HepG2 (cell line): ENCODE measurements at regions not wholly inside any gene's neighbourhood (a gene's known extent, or its start where the extent isn't known, plus 50 kb on each side); places are given as distances from the start of the nearest gene placed in this dataset.

Experiments
- CBX2 ChIP-seq, 2 experiments: fragments of 200-600 bp in 1 of 2; sonication (generic); formaldehyde crosslinking in 1 of 2; IDR thresholded peaks; 2 replicates each; pipeline versions ENCODE4 v1.7.0 to v1.8.1; 2018 to 2022; ENCODE audit warnings: low read depth in 2 of 2, low read length in 1 of 2, mild to moderate bottlenecking in 1 of 2, missing genetic modification reagents in 1 of 2
- CREM ChIP-seq, 2 experiments: sonication (generic) in 1 of 2; formaldehyde crosslinking in 1 of 2; IDR thresholded peaks; 2 replicates each; pipeline versions ENCODE4 v1.4.0 to v1.6.1; 2016 to 2020; ENCODE audit warnings: antibody characterized with exemption in 1 of 2, mild to moderate bottlenecking in 1 of 2, missing genetic modification reagents in 1 of 2
- CTCF ChIP-seq: sonication (generic); formaldehyde crosslinking; IDR thresholded peaks from 2 replicates; pipeline ENCODE4 v1.5.0; 2020; ENCODE audit warnings: mild to moderate bottlenecking, missing genetic modification reagents, moderate library complexity
- FIP1L1 ChIP-seq: fragments of 200-400 bp; formaldehyde crosslinking; IDR thresholded peaks from 2 replicates; pipeline ENCODE4 v1.6.1; 2018; ENCODE audit warnings: low read depth, mild to moderate bottlenecking, low read length, moderate library complexity, borderline replicate concordance; ENCODE audit not compliant: insufficient read depth
- FOXJ3 ChIP-seq: sonication (generic); formaldehyde crosslinking; IDR thresholded peaks from 2 replicates; pipeline ENCODE4 v1.4.0; 2020; ENCODE audit warnings: missing genetic modification reagents, mild to moderate bottlenecking, borderline replicate concordance
- NCOA2 ChIP-seq: sonication (generic); formaldehyde crosslinking; IDR thresholded peaks from 2 replicates; pipeline ENCODE4 v1.8.0; 2022; ENCODE audit warnings: inconsistent platforms
- NR3C1 ChIP-seq: sonication (generic); formaldehyde crosslinking; IDR thresholded peaks from 2 replicates; pipeline ENCODE4 v1.4.0; 2020; ENCODE audit warnings: missing genetic modification reagents
- SKI ChIP-seq: fragments of 450-650 bp; IDR thresholded peaks from one replicate; pipeline ENCODE4 v1.6.1; 2018; ENCODE audit warnings: mild to moderate bottlenecking; ENCODE audit not compliant: partially characterized antibody
- ZNF274 ChIP-seq: sonication (generic); formaldehyde crosslinking; IDR thresholded peaks from 2 replicates; pipeline ENCODE4 v1.5.1; 2020; ENCODE audit warnings: mild to moderate bottlenecking, missing genetic modification reagents

GRCh38 chr12:111029305-111029704 is 108.9 kb upstream of the MYL2 start:
- TF ChIP-seq CREM (IDR thresholded peaks at IDR 0.05) = no peak
- TF ChIP-seq CREM (CRISPR knock-in tag; IDR thresholded peaks at IDR 0.05) = no peak
- no peak for TF ChIP-seq SKI
- no peak for TF ChIP-seq NR3C1
- TF ChIP-seq CTCF (CRISPR knock-in tag) = no peak
- no peak for TF ChIP-seq NCOA2 (CRISPR knock-in tag)
- TF ChIP-seq ZNF274 (CRISPR knock-in tag) = no peak
- no peak for TF ChIP-seq FOXJ3
- TF ChIP-seq CBX2 (IDR thresholded peaks at IDR 0.05; ENCODE audit: low read depth, low read length) = no peak
- TF ChIP-seq CBX2 (CRISPR knock-in tag; IDR thresholded peaks at IDR 0.05; ENCODE audit: low read depth) = no peak
- no peak for TF ChIP-seq FIP1L1
